Mesendoderm (in vitro differentiated cells): ENCODE measurements at regions not wholly inside any gene's neighbourhood (a gene's known extent, or its start where the extent isn't known, plus 50 kb on each side); places are given as distances from the start of the nearest gene placed in this dataset.

Experiments
- DNase-seq: peaks from one replicate; pipeline ENCODE4 v3.0.0; 2013
- H2AK5ac ChIP-seq: 2 replicates; pipeline ENCODE4 v1.6.1; 2013; ENCODE audit warnings: low read length, inconsistent platforms
- H2BK120ac ChIP-seq: 2 replicates; pipeline ENCODE4 v1.6.1; 2013; ENCODE audit warnings: low read depth, mild to moderate bottlenecking, low read length, moderate library complexity, mixed read lengths
- H2BK15ac ChIP-seq: replicated peaks from 2 replicates; pipeline ENCODE4 v1.6.1; 2013; ENCODE audit warnings: low read depth, mild to moderate bottlenecking, moderate library complexity
- H2BK5ac ChIP-seq: 2 replicates; pipeline ENCODE4 v1.6.1; 2013; ENCODE audit warnings: low read length, inconsistent platforms
- H3K18ac ChIP-seq: 2 replicates; pipeline ENCODE4 v1.6.1; 2013; ENCODE audit warnings: mild to moderate bottlenecking, low read length, mixed read lengths
- H3K23ac ChIP-seq: one replicate; pipeline ENCODE4 v1.6.1; 2013; ENCODE audit warnings: low read length
- H3K27ac ChIP-seq: 2 replicates; pipeline ENCODE4 v1.5.1; 2013; ENCODE audit warnings: low read depth, mild to moderate bottlenecking, inconsistent platforms, low read length, moderate library complexity
- H3K27me3 ChIP-seq: 2 replicates; pipeline ENCODE4 v1.6.1; 2013; ENCODE audit warnings: low read length, control low read depth, mild to moderate bottlenecking, inconsistent platforms; ENCODE audit not compliant: insufficient read depth, poor library complexity
- H3K36me3 ChIP-seq: 2 replicates; pipeline ENCODE4 v1.6.1; 2013; ENCODE audit warnings: low read length, inconsistent platforms; ENCODE audit not compliant: control insufficient read depth, insufficient read depth
- H3K4ac ChIP-seq: one replicate; pipeline ENCODE4 v1.6.1; 2013; ENCODE audit warnings: low read depth, mild to moderate bottlenecking, low read length, moderate library complexity
- H3K4me1 ChIP-seq: 2 replicates; pipeline ENCODE4 v1.6.1; 2013; ENCODE audit warnings: low read depth, low read length, inconsistent platforms; ENCODE audit not compliant: control insufficient read depth
- H3K4me2 ChIP-seq: 2 replicates; pipeline ENCODE4 v1.6.1; 2013; ENCODE audit warnings: low read length
- H3K4me3 ChIP-seq: 2 replicates; pipeline ENCODE4 v1.5.1; 2013; ENCODE audit warnings: mild to moderate bottlenecking, low read length
- H3K56ac ChIP-seq: one replicate; pipeline ENCODE4 v1.6.1; 2013; ENCODE audit warnings: low read length
- H3K79me1 ChIP-seq: 2 replicates; pipeline ENCODE4 v1.6.1; 2013; ENCODE audit warnings: low read length, inconsistent platforms
- H3K79me2 ChIP-seq: 2 replicates; pipeline ENCODE4 v1.6.1; 2013; ENCODE audit warnings: mild to moderate bottlenecking, low read length; ENCODE audit not compliant: control insufficient read depth, insufficient read depth
- H3K9ac ChIP-seq: 2 replicates; pipeline ENCODE4 v1.6.1; 2013; ENCODE audit warnings: low read length, inconsistent platforms
- H4K5ac ChIP-seq: one replicate; pipeline ENCODE4 v1.6.1; 2013; ENCODE audit warnings: low read length
- H4K8ac ChIP-seq: one replicate; pipeline ENCODE4 v1.6.1; 2013; ENCODE audit warnings: low read depth, mild to moderate bottlenecking, control low read depth, low read length, moderate library complexity
- WGBS: extraction: QIAGEN DNeasy Blood & Tissue Kit; methylation state at CpG from one replicate; pipeline ENCODE4 v1.1.7; 2013; ENCODE audit warnings: low lambda C conversion rate, missing lambda C conversion rate; ENCODE audit not compliant: insufficient coverage; ENCODE audit errors: extremely low coverage; 5-methylcytosine and 5-hydroxymethylcytosine counted together

DNA sequence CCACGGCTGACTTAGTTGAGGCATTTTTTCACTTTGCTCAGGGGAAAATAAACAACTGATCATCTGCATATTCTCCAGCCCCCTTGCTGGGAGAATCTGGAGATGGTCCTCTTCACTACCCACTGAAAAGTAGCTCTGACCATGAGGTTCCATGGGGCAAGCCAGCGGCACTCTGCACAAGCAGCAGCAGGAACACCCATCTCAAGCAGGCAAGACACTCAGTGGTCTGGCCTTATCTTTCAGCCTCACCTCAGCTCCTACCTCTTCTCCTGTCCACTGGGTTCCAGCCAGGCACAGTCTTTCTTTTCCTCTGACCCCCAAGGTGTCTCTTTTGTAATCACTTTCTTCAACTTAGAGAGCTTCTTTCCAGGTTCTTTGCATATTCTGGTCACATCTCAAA lies 280.8 kb upstream of the GRIA1 start:
- Histone ChIP-seq H2BK120ac (no peak overlapping the region), H2BK5ac (no peak overlapping the region), H3K79me2 (no peaks in the 10 kb centered on the region), H3K27me3 (no peaks in the 10 kb centered on the region), H3K79me1 (no peaks in the 10 kb centered on the region), H4K8ac (no peak overlapping the region), H2AK5ac (no peak overlapping the region), H3K4me1 (no peaks in the 10 kb centered on the region), H3K27ac (no peak overlapping the region), H3K56ac (no peak overlapping the region), H3K36me3 (no peaks in the 10 kb centered on the region), H3K4me2 (no peak overlapping the region), H3K9ac (no peak overlapping the region), H3K23ac (no peak overlapping the region), H4K5ac (no peak overlapping the region), H2BK15ac (no peak overlapping the region), H3K18ac (no peak overlapping the region), H3K4ac (no peak overlapping the region), H3K4me3 (no peak overlapping the region)
- no peak for DNase-seq
- WGBS = no CpG with 5 or more reads among the region's 2 CpGs

DNA sequence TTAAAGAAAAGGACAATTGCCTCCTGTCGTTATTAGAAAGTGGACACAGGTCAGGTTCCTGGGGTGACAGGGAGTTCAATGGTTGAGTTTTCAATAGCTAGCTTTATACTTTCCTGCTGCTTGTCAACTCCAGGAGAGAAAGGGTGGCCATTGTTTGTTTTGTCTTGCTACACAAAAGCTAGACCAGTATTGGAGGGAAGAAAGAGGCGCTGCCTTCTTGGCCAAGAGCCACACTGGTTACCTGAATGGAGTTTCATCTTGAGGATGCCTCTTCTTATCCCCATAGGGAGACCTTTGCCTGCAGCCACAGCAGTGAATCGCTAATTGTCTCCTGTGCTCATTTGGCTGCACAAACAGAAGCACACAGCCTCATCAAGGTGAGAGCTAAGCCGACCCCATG lies 279.4 kb upstream of the GRIA1 start:
- no peak overlapping the region for H4K8ac ChIP-seq
- no peak overlapping the region for H2AK5ac ChIP-seq
- H2BK15ac ChIP-seq = no peak overlapping the region
- no peak overlapping the region for H3K4me2 ChIP-seq
- no peaks in the 10 kb centered on the region for H3K79me2 ChIP-seq
- no peak overlapping the region for H3K56ac ChIP-seq
- H3K4me1 ChIP-seq = no peaks in the 10 kb centered on the region
- H3K9ac ChIP-seq = no peak overlapping the region
- H3K27ac ChIP-seq = no peak overlapping the region
- no peak overlapping the region for H4K5ac ChIP-seq
- H2BK120ac ChIP-seq = no peak overlapping the region
- H3K4ac ChIP-seq = no peak overlapping the region
- H3K18ac ChIP-seq = no peak overlapping the region
- DNase-seq = no peak
- no peaks in the 10 kb centered on the region for H3K36me3 ChIP-seq
- H3K4me3 ChIP-seq = no peak overlapping the region
- H3K79me1 ChIP-seq = no peaks in the 10 kb centered on the region
- no CpG with 5 or more reads among the region's 4 CpGs for WGBS
- H2BK5ac ChIP-seq = no peak overlapping the region
- H3K27me3 ChIP-seq = no peaks in the 10 kb centered on the region
- H3K23ac ChIP-seq = no peak overlapping the region

DNA sequence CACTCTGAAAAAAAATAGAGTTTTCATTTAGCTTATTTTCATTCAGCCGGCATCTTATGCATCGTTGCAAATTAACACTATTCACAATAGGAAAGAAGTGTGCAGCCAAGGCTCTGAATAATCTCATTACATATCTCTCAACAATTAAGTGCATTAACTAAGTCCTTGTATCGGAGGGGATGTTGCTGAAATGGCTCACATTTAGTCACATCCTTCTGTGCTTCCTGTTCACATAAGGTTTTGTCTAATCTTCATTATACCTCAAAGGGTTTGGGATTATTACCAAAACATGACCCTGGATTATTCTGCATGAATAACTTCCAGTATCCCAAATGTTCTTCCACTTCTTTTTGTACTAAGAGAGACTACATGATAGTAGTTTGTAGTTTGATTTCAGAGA lies 278.0 kb upstream of the GRIA1 start:
- no peak overlapping the region for H3K18ac ChIP-seq
- H3K27ac ChIP-seq = no peak overlapping the region
- no peak overlapping the region for H2BK15ac ChIP-seq
- no peak overlapping the region for H4K5ac ChIP-seq
- no peaks in the 10 kb centered on the region for H3K36me3 ChIP-seq
- no peak overlapping the region for H2BK5ac ChIP-seq
- H2BK120ac ChIP-seq = no peak overlapping the region
- no CpG with 5 or more reads among the region's 3 CpGs for WGBS
- H3K4me2 ChIP-seq = no peak overlapping the region
- H3K79me2 ChIP-seq = no peaks in the 10 kb centered on the region
- no peak overlapping the region for H2AK5ac ChIP-seq
- H4K8ac ChIP-seq = no peak overlapping the region
- H3K4me1 ChIP-seq = no peaks in the 10 kb centered on the region
- H3K4me3 ChIP-seq = no peak overlapping the region
- no peak overlapping the region for H3K9ac ChIP-seq
- H3K27me3 ChIP-seq = no peaks in the 10 kb centered on the region
- H3K4ac ChIP-seq = no peak overlapping the region
- DNase-seq = no peak
- no peaks in the 10 kb centered on the region for H3K79me1 ChIP-seq
- no peak overlapping the region for H3K56ac ChIP-seq
- H3K23ac ChIP-seq = no peak overlapping the region

DNA sequence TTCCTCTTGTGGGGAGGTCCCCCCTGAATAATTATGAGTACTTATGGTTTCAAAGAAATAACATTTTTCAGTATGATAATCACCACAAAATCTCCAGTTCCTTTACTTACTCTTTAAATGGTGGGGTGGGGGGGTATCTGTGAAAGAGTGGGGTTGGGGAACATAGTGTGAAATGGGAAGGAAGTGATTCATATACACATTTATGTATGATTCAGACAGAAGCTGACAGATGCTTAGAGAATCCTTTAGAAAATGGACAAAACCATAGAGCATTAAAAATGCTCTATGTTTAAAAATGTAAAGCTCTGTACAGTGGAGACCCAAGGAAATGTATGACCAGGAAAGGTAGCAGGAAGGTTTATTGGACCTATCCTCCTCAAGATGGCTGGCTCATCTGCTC lies 267.5 kb upstream of the GRIA1 start:
- H2BK15ac ChIP-seq = no peak overlapping the region
- no peak overlapping the region for H3K9ac ChIP-seq
- no peak overlapping the region for H4K5ac ChIP-seq
- H3K79me1 ChIP-seq = no peaks in the 10 kb centered on the region
- no peaks in the 10 kb centered on the region for H3K4me1 ChIP-seq
- no peak overlapping the region for H4K8ac ChIP-seq
- H2AK5ac ChIP-seq = no peak overlapping the region
- H3K4me3 ChIP-seq = no peak overlapping the region
- no peak overlapping the region for H3K56ac ChIP-seq
- H3K23ac ChIP-seq = no peak overlapping the region
- no peaks in the 10 kb centered on the region for H3K36me3 ChIP-seq
- H3K4me2 ChIP-seq = no peak overlapping the region
- H3K27ac ChIP-seq = no peak overlapping the region
- no peak overlapping the region for H2BK120ac ChIP-seq
- no peaks in the 10 kb centered on the region for H3K27me3 ChIP-seq
- H3K79me2 ChIP-seq = no peaks in the 10 kb centered on the region
- no peak overlapping the region for H2BK5ac ChIP-seq
- no peak overlapping the region for H3K4ac ChIP-seq
- no peak overlapping the region for H3K18ac ChIP-seq
- no peak for DNase-seq

GRCh38 chr5:153223376-153223775 lies 267.1 kb upstream of the GRIA1 start:
- WGBS = no CpG with 5 or more reads among the region's 6 CpGs

DNA sequence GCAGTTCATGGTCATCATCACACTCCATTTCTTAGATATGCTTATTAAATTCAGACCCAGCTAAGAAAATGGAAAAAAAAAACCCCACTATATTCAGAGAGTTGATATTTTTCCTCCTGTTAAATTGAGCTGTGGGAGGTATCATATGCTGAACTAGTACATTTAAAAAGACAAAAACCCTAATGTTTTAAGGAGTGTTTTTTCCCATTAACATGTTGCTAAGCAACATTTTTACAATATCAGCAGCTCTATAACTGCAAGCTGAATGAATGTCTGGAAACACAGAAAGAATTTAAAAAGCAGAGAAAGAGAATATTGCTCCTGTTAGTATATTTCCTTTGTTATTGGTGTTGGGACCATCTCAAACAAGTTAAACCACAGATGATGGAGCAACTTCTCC lies 265.8 kb upstream of the GRIA1 start:
- H3K9ac ChIP-seq = no peak overlapping the region
- no peak overlapping the region for H2BK15ac ChIP-seq
- no peaks in the 10 kb centered on the region for H3K4me1 ChIP-seq
- H3K4me2 ChIP-seq = no peak overlapping the region
- H2AK5ac ChIP-seq = no peak overlapping the region
- H2BK5ac ChIP-seq = no peak overlapping the region
- H2BK120ac ChIP-seq = no peak overlapping the region
- no peak overlapping the region for H3K23ac ChIP-seq
- no peaks in the 10 kb centered on the region for H3K79me1 ChIP-seq
- H3K27ac ChIP-seq = no peak overlapping the region
- no peaks in the 10 kb centered on the region for H3K36me3 ChIP-seq
- H3K4me3 ChIP-seq = no peak overlapping the region
- H3K56ac ChIP-seq = no peak overlapping the region
- H3K79me2 ChIP-seq = no peaks in the 10 kb centered on the region
- no peaks in the 10 kb centered on the region for H3K27me3 ChIP-seq
- no peak overlapping the region for H4K5ac ChIP-seq
- H3K4ac ChIP-seq = no peak overlapping the region
- DNase-seq = no peak
- no peak overlapping the region for H3K18ac ChIP-seq
- H4K8ac ChIP-seq = no peak overlapping the region

More at GRCh38 chr5:153223376-153223775, 267.1 kb upstream of the GRIA1 start:
- H4K5ac ChIP-seq = no peak overlapping the region
- no peak overlapping the region for H3K56ac ChIP-seq
- no peak overlapping the region for H3K4ac ChIP-seq
- no peak for DNase-seq
- H3K4me1 ChIP-seq = no peaks in the 10 kb centered on the region
- H3K27me3 ChIP-seq = no peaks in the 10 kb centered on the region
- H3K4me3 ChIP-seq = no peak overlapping the region
- no peak overlapping the region for H3K23ac ChIP-seq
- H3K79me2 ChIP-seq = no peaks in the 10 kb centered on the region
- no peak overlapping the region for H3K4me2 ChIP-seq
- no peak overlapping the region for H4K8ac ChIP-seq
- no peak overlapping the region for H3K27ac ChIP-seq
- no peak overlapping the region for H3K18ac ChIP-seq
- no peak overlapping the region for H2AK5ac ChIP-seq
- no peaks in the 10 kb centered on the region for H3K79me1 ChIP-seq
- no peaks in the 10 kb centered on the region for H3K36me3 ChIP-seq
- H2BK5ac ChIP-seq = no peak overlapping the region
- H2BK120ac ChIP-seq = no peak overlapping the region
- no peak overlapping the region for H2BK15ac ChIP-seq
- no peak overlapping the region for H3K9ac ChIP-seq
